Mucosa of descending colon (tissue), 3 donors: ENCODE measurements at regions not wholly inside any gene's neighbourhood (a gene's known extent, or its start where the extent isn't known, plus 50 kb on each side); places are given as distances from the start of the nearest gene placed in this dataset.

Source experiments
- ATAC-seq: fragments of 200-7000 bp; cut with Tn5 transposase; one replicate; pipeline ENCODE4 v1.9.1; 2020; ENCODE audit warnings: mild to moderate bottlenecking, moderate library complexity
- DNase-seq, 3 donors: peaks; one replicate each; pipeline ENCODE4 v3.0.0-alpha.2; 2020
- H3K36me3 ChIP-seq: fragments of 200-600 bp; one replicate; pipeline ENCODE4 v1.8.0; 2021; ENCODE audit warnings: low read depth, mild to moderate bottlenecking
- H3K4me1 ChIP-seq: fragments of 200-600 bp; one replicate; pipeline ENCODE4 v1.8.0; 2021; ENCODE audit warnings: low read depth, mild to moderate bottlenecking
- H3K4me3 ChIP-seq: fragments of 200-600 bp; one replicate; pipeline ENCODE4 v1.8.0; 2021; ENCODE audit warnings: mild to moderate bottlenecking
- H3K9me3 ChIP-seq: fragments of 200-600 bp; one replicate; pipeline ENCODE4 v1.8.0; 2021; ENCODE audit warnings: mild to moderate bottlenecking
- CTCF ChIP-seq: fragments of 200-600 bp; IDR thresholded peaks from one replicate; pipeline ENCODE4 v1.8.0; 2022; ENCODE audit warnings: antibody characterized with exemption, mild to moderate bottlenecking
- intact Hi-C, 2 donors: fragments of 100-400 bp; cut with DNase I in 1 of 2; cut with micrococcal nuclease in 1 of 2; formaldehyde crosslinking; loops; one replicate each; pipeline versions ENCODE4 v1.11.0 to v1.11.1; 2022; cut with DNase I, micrococcal nuclease
- donor health status: DM: no; HTN: no; CAD: no; lungs with moderate emphysema.
- donor health status: DM: no; HTN: no; CAD: no.
- donor health status: DM: no; HTN: yes; CAD: no.

DNA sequence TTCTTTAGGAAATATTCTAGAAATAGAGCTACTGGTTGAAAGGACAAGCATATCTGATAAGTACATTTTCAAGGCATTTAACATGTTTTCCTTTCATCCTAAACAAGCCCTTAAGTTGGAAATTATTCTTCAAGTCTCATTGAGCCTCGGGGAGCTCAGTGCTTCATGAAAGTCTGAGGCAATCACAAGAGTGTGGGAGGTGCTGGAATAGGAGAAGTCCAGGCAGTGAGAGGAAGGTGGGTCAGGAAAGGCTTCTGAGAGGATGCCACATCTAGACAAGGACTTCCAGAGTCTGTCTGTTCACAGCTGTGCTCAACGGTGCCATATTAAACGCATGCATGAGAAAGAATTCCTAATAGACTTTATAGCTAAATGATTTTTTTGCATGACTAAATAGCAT is 69.8 kb downstream of the CD83 start:
- no peak for DNase-seq
- no peaks in the 10 kb centered on the region for H3K36me3 ChIP-seq
- ATAC-seq: no peak
- intact Hi-C loops: no loop called here
- H3K4me1 ChIP-seq: peaks cover 12% of the 10 kb centered on the region
- no peaks in the 10 kb centered on the region for H3K9me3 ChIP-seq
- TF ChIP-seq CTCF: no peak
- H3K4me3 ChIP-seq: no peak overlapping the region

GRCh38 chr6:14189074-14189473 is 71.5 kb downstream of the CD83 start:
- intact Hi-C loops: no loop called here
- no peaks in the 10 kb centered on the region for H3K36me3 ChIP-seq
- no peak for TF ChIP-seq CTCF
- no peak for DNase-seq
- H3K9me3 ChIP-seq: no peaks in the 10 kb centered on the region
- H3K4me3 ChIP-seq: no peak overlapping the region
- peaks cover 12% of the 10 kb centered on the region for H3K4me1 ChIP-seq
- ATAC-seq: peak; percentile 77

- ATAC-seq (no peak), DNase-seq (no peak)
- Histone ChIP-seq H3K4me1 (peaks cover 12% of the 10 kb centered on the region), H3K9me3 (no peaks in the 10 kb centered on the region), H3K36me3 (no peaks in the 10 kb centered on the region), H3K4me3 (no peak overlapping the region)
- TF ChIP-seq CTCF: no peak
- intact Hi-C loops: no loop called here
These were observed 72.8 kb downstream of the CD83 start for GRCh38 chr6:14190191-14190928.

GRCh38 chr6:14190929-14191224 is 73.3 kb downstream of the CD83 start:
- Histone ChIP-seq H3K4me3 (no peak overlapping the region), H3K4me1 (peaks cover 12% of the 10 kb centered on the region), H3K9me3 (no peaks in the 10 kb centered on the region), H3K36me3 (no peaks in the 10 kb centered on the region)
- ATAC-seq (no peak), DNase-seq (no peak)
- intact Hi-C loops: no loop called here
- TF ChIP-seq CTCF: no peak

GRCh38 chr6:14191761-14192160 is 74.2 kb downstream of the CD83 start:
- ATAC-seq (no peak), DNase-seq (no peak)
- H3K36me3 ChIP-seq: no peaks in the 10 kb centered on the region
- H3K4me3 ChIP-seq: no peak overlapping the region
- peaks cover 17% of the 10 kb centered on the region for H3K4me1 ChIP-seq
- intact Hi-C loops: no loop called here
- TF ChIP-seq CTCF: no peak
- no peaks in the 10 kb centered on the region for H3K9me3 ChIP-seq
